ENCODE measurements at regions not wholly inside any gene's neighbourhood (a gene's known extent, or its start where the extent isn't known, plus 50 kb on each side); places are given as distances from the start of the nearest gene placed in this dataset.
"Not testable (repeated sequence)": the region's sequence is repeated elsewhere in the genome, so short reads cannot be mapped to it uniquely, and the experiment has no call there.

GRCh38 chr4:8682296-8682695, 89.7 kb downstream of the CPZ start:
- no peak for DNase-seq

- no peak for DNase-seq
These were observed 88.8 kb downstream of the CPZ start for GRCh38 chr4:8681391-8681790.

- no peak for DNase-seq
These were observed 86.5 kb downstream of the CPZ start for GRCh38 chr4:8679032-8679431.

GRCh38 chr4:8676676-8677075, 84.1 kb downstream of the CPZ start:
- no peak for DNase-seq

GRCh38 chr4:8675906-8676305, 83.3 kb downstream of the CPZ start:
- no peak for DNase-seq

GRCh38 chr4:8675383-8675782, 82.8 kb downstream of the CPZ start:
- no peak for DNase-seq

- DNase-seq: peak in 3 of 56 donors; percentile 15 to 32 (median 30)
These were observed 81.8 kb downstream of the CPZ start for GRCh38 chr4:8674311-8674885.

GRCh38 chr4:8673106-8673505, 80.5 kb downstream of the CPZ start:
- DNase-seq: not testable (repeated sequence)

- no peak for DNase-seq
These were observed 79.9 kb downstream of the CPZ start for GRCh38 chr4:8672486-8672885.

- DNase-seq: no peak
These were observed 79.2 kb downstream of the CPZ start for GRCh38 chr4:8671712-8672290.

Data from nucleus accumbens (tissue), 56 donors.